DMS114 treated with DMSO at 0.1 percent for 48 hours (cell line): ENCODE measurements at regions not wholly inside any gene's neighbourhood (a gene's known extent, or its start where the extent isn't known, plus 50 kb on each side); places are given as distances from the start of the nearest gene placed in this dataset.
"Not testable (repeated sequence)": the region's sequence is repeated elsewhere in the genome, so short reads cannot be mapped to it uniquely, and the experiment has no call there.

Experiments
- DNase-seq: peaks from one replicate; lab custom pipeline; 2025; ENCODE audit not compliant: unreplicated experiment; lab: John Stamatoyannopoulos, UW

GRCh38 chr2:57674743-57675142 lies 371.9 kb upstream of the VRK2 start:
- DNase-seq: no peak

- DNase-seq: no peak
Measured at GRCh38 chr2:57677296-57677695, 369.3 kb upstream of the VRK2 start.

- no peak for DNase-seq
Measured at GRCh38 chr2:57681650-57682049, 365.0 kb upstream of the VRK2 start.

GRCh38 chr2:57685032-57685431 lies 361.6 kb upstream of the VRK2 start:
- no peak for DNase-seq

- DNase-seq: no peak
Measured at GRCh38 chr2:57692395-57692794, 354.2 kb upstream of the VRK2 start.

- DNase-seq: no peak
Measured at GRCh38 chr2:57693177-57693576, 353.4 kb upstream of the VRK2 start.

- no peak for DNase-seq
Measured at GRCh38 chr2:57693965-57694364, 352.6 kb upstream of the VRK2 start.

- no peak for DNase-seq
Measured at GRCh38 chr2:57696016-57696415, 350.6 kb upstream of the VRK2 start.

GRCh38 chr2:57698392-57698791 lies 348.2 kb upstream of the VRK2 start:
- no peak for DNase-seq

GRCh38 chr2:57698935-57699449 lies 347.6 kb upstream of the VRK2 start:
- DNase-seq: no peak

- DNase-seq: no peak
Measured at GRCh38 chr2:57701391-57701791, 345.2 kb upstream of the VRK2 start.

- no peak for DNase-seq
Measured at GRCh38 chr2:57703407-57703806, 343.2 kb upstream of the VRK2 start.

- not testable (repeated sequence) for DNase-seq
Measured at GRCh38 chr2:57707794-57708193, 338.8 kb upstream of the VRK2 start.

- no peak for DNase-seq
Measured at GRCh38 chr2:57711991-57712390, 334.6 kb upstream of the VRK2 start.

- DNase-seq: peak; percentile 52
Measured at GRCh38 chr2:57720728-57721627, 325.6 kb upstream of the VRK2 start.

GRCh38 chr2:57725337-57725947 lies 321.2 kb upstream of the VRK2 start:
- DNase-seq: no peak

GRCh38 chr2:57726294-57726693 lies 320.3 kb upstream of the VRK2 start:
- DNase-seq: no peak

GRCh38 chr2:57728691-57729090 lies 317.9 kb upstream of the VRK2 start:
- DNase-seq: no peak

- DNase-seq: no peak
Measured at GRCh38 chr2:57733956-57734355, 312.6 kb upstream of the VRK2 start.

GRCh38 chr2:57740891-57741290 lies 305.7 kb upstream of the VRK2 start:
- DNase-seq: no peak

- DNase-seq: no peak
Measured at GRCh38 chr2:57753636-57754035, 293.0 kb upstream of the VRK2 start.

- DNase-seq: no peak
Measured at GRCh38 chr2:57758686-57759085, 287.9 kb upstream of the VRK2 start.
